Kidney (tissue), 13 donors: ENCODE measurements at regions not wholly inside any gene's neighbourhood (a gene's known extent, or its start where the extent isn't known, plus 50 kb on each side); places are given as distances from the start of the nearest gene placed in this dataset.

Experiments used
- DNase-seq, 5 donors: peaks; one replicate each; pipeline ENCODE4 v3.0.0-alpha.2; 2013 to 2020
- FAIRE-seq: peaks from 2 replicates; lab custom pipeline; 2012; peaks lifted over from hg19 to GRCh38; lab: Jason Lieb, UNC
- H3K27ac ChIP-seq, 2 donors: one replicate each; pipeline ENCODE4 v1.7.0; 2013; ENCODE audit warnings: low read depth in 2 of 2, low read length in 2 of 2, inconsistent platforms in 1 of 2
- H3K27me3 ChIP-seq: one replicate; pipeline ENCODE4 v1.7.1; 2013; ENCODE audit warnings: low read length, inconsistent platforms; ENCODE audit not compliant: control insufficient read depth, insufficient read depth
- H3K36me3 ChIP-seq, 3 donors: one replicate each; pipeline versions ENCODE4 v1.7.0 to v1.7.1; 2013; ENCODE audit warnings: low read length in 3 of 3, control low read depth in 1 of 3, inconsistent platforms in 1 of 3; ENCODE audit not compliant: insufficient read depth in 3 of 3, control insufficient read depth in 2 of 3
- H3K4me1 ChIP-seq, 3 donors: one replicate each; pipeline versions ENCODE4 v1.7.0 to v1.7.1; 2013; ENCODE audit warnings: low read length in 3 of 3, inconsistent platforms in 1 of 3, low read depth in 1 of 3; ENCODE audit not compliant: control insufficient read depth in 2 of 3, insufficient read depth in 2 of 3
- H3K4me3 ChIP-seq, 3 donors: one replicate each; pipeline versions ENCODE4 v1.7.0 to v1.8.1; 2013; ENCODE audit warnings: low read length in 3 of 3, control low read depth in 1 of 3, inconsistent platforms in 1 of 3
- H3K9ac ChIP-seq, 3 donors: one replicate each; pipeline versions ENCODE4 v1.7.0 to v1.7.1; 2013; ENCODE audit warnings: low read length in 3 of 3, control low read depth in 1 of 3, inconsistent platforms in 1 of 3
- H3K9me3 ChIP-seq, 3 donors: one replicate each; pipeline versions ENCODE4 v1.7.0 to v1.7.1; 2013; ENCODE audit warnings: low read length in 3 of 3, control low read depth in 1 of 3, inconsistent platforms in 1 of 3; ENCODE audit not compliant: control insufficient read depth in 2 of 3, insufficient read depth in 1 of 3
- intact Hi-C: fragments of 100-400 bp; cut with DNase I; formaldehyde crosslinking; loops from one replicate; pipeline ENCODE4 v1.11.1; 2022
- TF ChIP-seq, protein P1 (sequence below): IDR thresholded peaks from 3 replicates; pipeline ENCODE4 v1.5.1; 2012; ENCODE audit warnings: mild to moderate bottlenecking, moderate library complexity, borderline replicate concordance; ENCODE audit not compliant: insufficient read depth; ENCODE audit errors: extremely low read depth
- donor health status: control.
- donor health status: control.
- donor health status: control.
- donor health status: control.
- donor health status: control.
- donor health status: DM: yes; HTN: yes; CAD: no.
- donor health status: Normal renal cell carcinoma (clear cell type).

GRCh38 chr2:144074450-144074849 is 445.5 kb downstream of the ZEB2 start:
- intact Hi-C loops, result no loop called here
- FAIRE-seq, result no peak
- Histone ChIP-seq H3K4me1 (peaks cover 0 to 2% (median 0%) of the 10 kb centered on the region in 3 donors), H3K27ac (no peak overlapping the region), H3K9ac (no peak overlapping the region), H3K9me3 (no peaks in the 10 kb centered on the region), H3K36me3 (no peaks in the 10 kb centered on the region), H3K4me3 (no peak overlapping the region), H3K27me3 (no peaks in the 10 kb centered on the region)
- no peak for DNase-seq
- TF ChIP-seq, protein P1, sequence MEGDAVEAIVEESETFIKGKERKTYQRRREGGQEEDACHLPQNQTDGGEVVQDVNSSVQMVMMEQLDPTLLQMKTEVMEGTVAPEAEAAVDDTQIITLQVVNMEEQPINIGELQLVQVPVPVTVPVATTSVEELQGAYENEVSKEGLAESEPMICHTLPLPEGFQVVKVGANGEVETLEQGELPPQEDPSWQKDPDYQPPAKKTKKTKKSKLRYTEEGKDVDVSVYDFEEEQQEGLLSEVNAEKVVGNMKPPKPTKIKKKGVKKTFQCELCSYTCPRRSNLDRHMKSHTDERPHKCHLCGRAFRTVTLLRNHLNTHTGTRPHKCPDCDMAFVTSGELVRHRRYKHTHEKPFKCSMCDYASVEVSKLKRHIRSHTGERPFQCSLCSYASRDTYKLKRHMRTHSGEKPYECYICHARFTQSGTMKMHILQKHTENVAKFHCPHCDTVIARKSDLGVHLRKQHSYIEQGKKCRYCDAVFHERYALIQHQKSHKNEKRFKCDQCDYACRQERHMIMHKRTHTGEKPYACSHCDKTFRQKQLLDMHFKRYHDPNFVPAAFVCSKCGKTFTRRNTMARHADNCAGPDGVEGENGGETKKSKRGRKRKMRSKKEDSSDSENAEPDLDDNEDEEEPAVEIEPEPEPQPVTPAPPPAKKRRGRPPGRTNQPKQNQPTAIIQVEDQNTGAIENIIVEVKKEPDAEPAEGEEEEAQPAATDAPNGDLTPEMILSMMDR, result no peak

DNA sequence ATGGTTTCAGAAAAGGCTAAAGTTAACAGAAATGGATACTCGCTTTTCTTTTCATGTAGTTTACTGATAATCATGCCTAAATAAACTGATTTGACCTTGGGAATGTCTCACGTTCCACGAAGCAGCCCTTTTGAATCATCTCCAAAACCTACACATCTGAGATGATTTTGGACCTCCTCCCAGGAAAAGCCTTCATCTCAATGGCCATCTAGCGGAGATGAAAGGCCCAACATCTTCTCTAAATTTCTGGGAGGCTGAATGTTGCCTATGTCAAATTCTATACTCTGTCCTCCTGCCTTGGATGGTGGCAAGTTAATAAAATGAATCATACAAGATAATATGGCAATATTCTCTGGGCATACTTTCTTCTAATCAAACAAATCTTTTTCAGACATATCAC is 448.5 kb downstream of the ZEB2 start:
- no peak overlapping the region for H3K9ac ChIP-seq

GRCh38 chr2:144067506-144067905 is 452.4 kb downstream of the ZEB2 start:
- FAIRE-seq (no peak), DNase-seq (no peak)

More for the DNA sequence above, 448.5 kb downstream of the ZEB2 start:
- Histone ChIP-seq H3K4me3 (no peak overlapping the region), H3K27me3 (no peaks in the 10 kb centered on the region), H3K36me3 (no peaks in the 10 kb centered on the region), H3K9me3 (no peaks in the 10 kb centered on the region), H3K4me1 (no peaks in the 10 kb centered on the region), H3K27ac (no peak overlapping the region)
- intact Hi-C loops, result no loop called here
- TF ChIP-seq, protein P1, result no peak
- DNase-seq (peak in 2 of 5 donors; percentile 25 to 60), FAIRE-seq (no peak)

More at GRCh38 chr2:144067506-144067905, 452.4 kb downstream of the ZEB2 start:
- H3K9ac ChIP-seq, result no peak overlapping the region
- TF ChIP-seq, protein P1, result no peak
- no peaks in the 10 kb centered on the region for H3K9me3 ChIP-seq
- no peaks in the 10 kb centered on the region for H3K4me1 ChIP-seq
- intact Hi-C loops, result no loop called here
- H3K4me3 ChIP-seq, result no peak overlapping the region
- H3K27me3 ChIP-seq, result no peaks in the 10 kb centered on the region
- H3K36me3 ChIP-seq, result no peaks in the 10 kb centered on the region
- no peak overlapping the region for H3K27ac ChIP-seq
